AG04449 (cell line): ENCODE measurements at regions not wholly inside any gene's neighbourhood (a gene's known extent, or its start where the extent isn't known, plus 50 kb on each side); places are given as distances from the start of the nearest gene placed in this dataset.

Source experiments
- CTCF ChIA-PET: fragments of 350-600 bp; formaldehyde crosslinking; extraction: SDS; loops from one replicate; lab custom pipeline; 2021; ENCODE audit warnings: antibody characterized with exemption; lab: Yijun Ruan, JAX
- POLR2A ChIA-PET: fragments of 400-600, 350-600 bp; formaldehyde crosslinking; extraction: SDS; loops from one replicate; lab custom pipeline; 2020; ENCODE audit warnings: antibody characterized with exemption, inconsistent platforms; lab: Yijun Ruan, JAX
- DNase-seq: peaks from one replicate; pipeline ENCODE4 v3.0.0-alpha.2; 2010; ENCODE audit warnings: low read depth, low spot score
- H3K4me3 ChIP-seq: 2 replicates; pipeline ENCODE4 v1.5.1; 2011; ENCODE audit warnings: low read depth, mild to moderate bottlenecking, control low read depth, low read length
- TF ChIP-seq, protein P1 (sequence below): IDR thresholded peaks from one replicate; pipeline ENCODE4 v1.5.1; 2011; ENCODE audit warnings: mild to moderate bottlenecking, moderate library complexity, low read length, control low read depth, inconsistent platforms; ENCODE audit not compliant: insufficient read depth; ENCODE audit errors: missing control alignments

DNA sequence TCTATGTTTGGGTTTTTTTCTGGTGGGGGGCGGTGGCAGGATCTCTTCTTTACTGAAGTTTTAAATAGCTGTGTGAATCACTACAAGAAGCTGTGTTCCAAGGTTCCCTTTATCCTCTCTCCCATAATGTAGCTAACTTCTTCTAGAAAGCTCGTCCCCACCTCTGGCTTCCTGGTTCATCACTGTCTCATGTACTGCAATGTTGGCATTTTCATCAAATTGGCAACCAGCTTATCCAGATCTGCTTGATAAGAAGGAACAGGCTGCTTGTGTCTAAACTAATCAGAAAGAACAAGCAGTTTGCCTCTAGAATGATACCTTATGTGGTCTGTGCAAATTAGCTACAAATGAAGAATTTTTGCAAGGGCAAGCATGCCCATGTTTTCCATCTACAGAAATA lies 130.8 kb downstream of the WT1 start:
- TF ChIP-seq, protein P1, sequence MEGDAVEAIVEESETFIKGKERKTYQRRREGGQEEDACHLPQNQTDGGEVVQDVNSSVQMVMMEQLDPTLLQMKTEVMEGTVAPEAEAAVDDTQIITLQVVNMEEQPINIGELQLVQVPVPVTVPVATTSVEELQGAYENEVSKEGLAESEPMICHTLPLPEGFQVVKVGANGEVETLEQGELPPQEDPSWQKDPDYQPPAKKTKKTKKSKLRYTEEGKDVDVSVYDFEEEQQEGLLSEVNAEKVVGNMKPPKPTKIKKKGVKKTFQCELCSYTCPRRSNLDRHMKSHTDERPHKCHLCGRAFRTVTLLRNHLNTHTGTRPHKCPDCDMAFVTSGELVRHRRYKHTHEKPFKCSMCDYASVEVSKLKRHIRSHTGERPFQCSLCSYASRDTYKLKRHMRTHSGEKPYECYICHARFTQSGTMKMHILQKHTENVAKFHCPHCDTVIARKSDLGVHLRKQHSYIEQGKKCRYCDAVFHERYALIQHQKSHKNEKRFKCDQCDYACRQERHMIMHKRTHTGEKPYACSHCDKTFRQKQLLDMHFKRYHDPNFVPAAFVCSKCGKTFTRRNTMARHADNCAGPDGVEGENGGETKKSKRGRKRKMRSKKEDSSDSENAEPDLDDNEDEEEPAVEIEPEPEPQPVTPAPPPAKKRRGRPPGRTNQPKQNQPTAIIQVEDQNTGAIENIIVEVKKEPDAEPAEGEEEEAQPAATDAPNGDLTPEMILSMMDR: no peak
- ChIA-PET POLR2A (no interaction called here), CTCF (interaction anchor here (0.8 to 2.1 kb wide), 4 partner anchors 8 to 19 kb away, joined by 3 to 8 read pairs (median 4); no protein-coding TSS in a partner anchor)
- no peak overlapping the region for H3K4me3 ChIP-seq
- no peak for DNase-seq

DNA sequence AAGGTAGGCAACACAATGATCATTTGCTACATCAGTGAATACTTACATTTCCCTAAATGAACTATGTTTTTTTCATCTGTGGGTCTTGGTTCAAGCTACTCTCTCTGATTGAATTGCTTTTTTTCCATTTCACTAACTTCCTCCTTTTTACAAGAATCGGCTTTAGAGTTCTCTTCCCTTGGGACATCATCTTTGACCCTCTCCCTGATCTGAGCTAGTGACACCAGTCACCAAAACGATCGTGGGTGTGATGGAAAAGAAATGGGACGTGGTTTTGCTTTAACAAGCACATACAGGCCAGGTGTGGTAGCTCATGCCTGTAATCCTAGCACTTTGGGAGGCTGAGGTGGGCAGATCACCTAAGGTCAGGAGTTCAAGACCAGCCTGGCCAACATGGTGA lies 129.9 kb downstream of the WT1 start:
- CTCF ChIA-PET: interaction anchor here (0.8 to 2.1 kb wide), 3 partner anchors 12 to 19 kb away, joined by 3 to 8 read pairs (median 3); no protein-coding TSS in a partner anchor
- POLR2A ChIA-PET: no interaction called here
- TF ChIP-seq, protein P1: no peak
- no peak overlapping the region for H3K4me3 ChIP-seq
- DNase-seq: no peak

DNA sequence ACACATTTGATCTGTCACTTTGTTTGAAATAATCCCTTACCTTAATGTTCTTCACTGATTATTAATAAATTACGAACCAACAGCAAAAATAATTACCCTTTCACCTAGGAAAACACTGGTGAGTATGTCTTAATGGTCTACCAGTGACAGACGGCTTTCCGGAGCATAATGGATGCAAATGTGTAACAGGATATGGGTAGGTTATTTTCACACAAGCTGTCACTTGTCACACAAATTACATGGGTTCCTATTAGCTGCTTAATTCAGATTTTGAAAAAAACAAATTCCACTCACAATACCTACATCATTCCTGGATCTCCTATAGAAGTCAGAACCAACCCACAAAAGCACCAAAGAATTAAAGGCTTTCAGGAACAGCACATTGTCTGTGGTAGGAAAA lies 127.9 kb downstream of the WT1 start:
- TF ChIP-seq, protein P1: no peak
- H3K4me3 ChIP-seq: no peak overlapping the region
- ChIA-PET CTCF (interaction anchor here (1.5 to 2.6 kb wide), 2 partner anchors 10 to 16 kb away, joined by 7 to 8 read pairs; no protein-coding TSS in a partner anchor), POLR2A (no interaction called here)
- no peak for DNase-seq

DNA sequence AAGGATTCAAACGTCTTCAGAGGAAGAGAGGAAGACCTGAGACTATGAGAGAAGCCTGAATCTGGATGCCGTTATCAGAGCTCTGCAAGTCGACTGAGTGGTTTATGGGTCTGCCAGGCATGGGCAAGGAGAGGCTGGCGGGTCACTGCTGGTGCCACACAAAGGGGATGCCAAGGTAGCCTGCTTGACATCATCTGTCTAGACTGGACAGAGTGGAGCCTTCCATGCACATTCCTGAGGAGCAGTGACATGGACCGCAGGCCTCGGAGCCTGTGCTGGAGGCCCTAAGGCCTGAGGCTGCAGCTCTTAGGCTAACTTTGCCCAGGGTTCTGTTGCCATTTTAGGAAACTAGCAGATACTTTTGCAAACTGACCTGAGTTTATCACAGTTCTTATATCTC lies 127.4 kb downstream of the WT1 start:
- POLR2A ChIA-PET: no interaction called here

DNA sequence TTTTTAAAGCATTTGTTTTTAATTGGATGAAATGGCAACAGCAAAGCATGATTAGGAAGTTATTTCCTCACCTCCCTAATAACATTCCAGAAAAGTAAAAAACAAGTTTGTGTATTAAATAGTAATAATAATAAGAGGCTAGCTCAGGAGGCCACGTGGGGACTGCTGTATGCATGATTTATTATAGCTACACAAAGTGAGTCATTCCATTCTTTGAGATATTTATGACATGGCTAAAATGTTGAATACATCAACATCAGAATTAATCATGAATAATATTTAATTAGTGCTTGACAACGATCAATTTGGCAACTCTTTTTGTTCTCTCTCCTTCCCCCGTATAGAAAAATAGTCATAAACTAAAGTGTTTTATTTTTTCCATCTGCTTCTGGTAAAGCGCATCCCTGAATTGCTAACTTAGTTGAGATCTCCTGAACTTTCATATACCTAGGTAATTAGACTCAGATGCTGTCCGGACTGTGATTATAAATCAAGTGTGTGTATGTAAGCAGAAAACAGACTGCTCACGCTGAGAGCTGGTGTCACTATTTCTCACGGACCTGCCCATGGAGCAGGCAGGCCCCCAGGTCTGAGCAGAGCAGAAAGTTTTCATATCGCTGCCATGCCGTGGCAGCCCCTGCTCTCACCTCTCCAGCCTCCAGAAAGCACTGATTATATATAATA lies 125.7 kb downstream of the WT1 start:
- TF ChIP-seq, protein P1: no peak
- no peak for DNase-seq
- ChIA-PET CTCF (interaction anchor here (0.6 to 2.6 kb wide), 3 partner anchors 12 to 13 kb away, joined by 3 to 8 read pairs (median 3); no protein-coding TSS in a partner anchor), POLR2A (no interaction called here)
- no peak overlapping the region for H3K4me3 ChIP-seq

More for the DNA sequence above, 127.4 kb downstream of the WT1 start:
- H3K4me3 ChIP-seq: no peak overlapping the region
- CTCF ChIA-PET: interaction anchor here (1.5 to 2.6 kb wide), 2 partner anchors 10 to 16 kb away, joined by 7 to 8 read pairs; no protein-coding TSS in a partner anchor
- TF ChIP-seq, protein P1: no peak
- DNase-seq: no peak

DNA sequence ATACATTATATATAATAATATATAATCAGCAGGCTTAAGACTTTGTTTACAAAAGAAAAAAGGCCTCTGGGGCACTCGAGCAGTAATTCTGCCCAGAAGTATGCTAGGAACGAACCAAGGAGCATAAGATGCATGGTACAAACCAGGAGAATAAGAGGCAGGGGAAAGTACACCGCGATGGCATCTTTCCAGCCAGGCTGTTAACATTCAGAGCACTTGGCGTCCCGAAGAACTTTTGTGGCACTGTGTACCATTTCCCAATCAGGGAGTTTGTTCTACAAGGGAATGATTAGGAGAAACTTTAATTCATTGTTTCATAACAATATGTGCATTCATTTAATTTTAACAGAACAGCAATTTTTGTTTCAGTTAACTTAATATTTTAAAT lies 125.1 kb downstream of the WT1 start:
- TF ChIP-seq, protein P1: no peak
- DNase-seq: no peak
- ChIA-PET POLR2A (no interaction called here), CTCF (interaction anchor here (1.1 to 1.6 kb wide), 3 partner anchors 12 to 13 kb away, joined by 3 to 5 read pairs (median 4); no protein-coding TSS in a partner anchor)
- no peak overlapping the region for H3K4me3 ChIP-seq
